A673 (cell line): ENCODE measurements at regions not wholly inside any gene's neighbourhood (a gene's known extent, or its start where the extent isn't known, plus 50 kb on each side); places are given as distances from the start of the nearest gene placed in this dataset.

Experiments used
- BruUV-seq: library from RNA; stranded (reverse); fragments of 400-500 nt; replicated peaks from 2 replicates; lab custom pipeline; 2021; lab: Mats Ljungman, UMichigan
- CTCF ChIA-PET: fragments of 300-600 bp; sonication (Branson Sonifier 250); formaldehyde crosslinking; loops from one replicate; lab custom pipeline; 2022; ENCODE audit warnings: antibody characterized with exemption; lab: Charles Lee
- POLR2A ChIA-PET: fragments of 300-600 bp; sonication (Branson Sonifier 250); formaldehyde crosslinking; loops from one replicate; lab custom pipeline; 2022; ENCODE audit warnings: antibody characterized with exemption; ENCODE audit not compliant: low non-redundant PET; lab: Charles Lee
- DNase-seq: peaks from one replicate; pipeline ENCODE4 v3.0.0-alpha.2; 2015; ENCODE audit warnings: low spot score
- H3K27ac ChIP-seq: fragments of 200-600 bp; sonication (generic); 2 replicates; pipeline ENCODE4 v1.5.1; 2016; ENCODE audit warnings: mixed run types, low read depth, mild to moderate bottlenecking, mixed read lengths, antibody characterized with exemption, low read length; ENCODE audit not compliant: poor library complexity, severe bottlenecking
- H3K27me3 ChIP-seq: fragments of 200-600 bp; sonication (generic); replicated peaks from 2 replicates; pipeline ENCODE4 v1.6.1; 2017; ENCODE audit warnings: mixed run types, low read depth, mild to moderate bottlenecking, mixed read lengths, antibody characterized with exemption, low read length; ENCODE audit not compliant: insufficient read depth, poor library complexity
- H3K36me3 ChIP-seq: fragments of 200-600 bp; sonication (generic); 2 replicates; pipeline ENCODE4 v1.6.1; 2016; ENCODE audit warnings: mixed run types, mild to moderate bottlenecking, mixed read lengths, antibody characterized with exemption, low read length; ENCODE audit not compliant: insufficient read depth, poor library complexity, severe bottlenecking
- H3K4me1 ChIP-seq: fragments of 200-600 bp; sonication (generic); 2 replicates; pipeline ENCODE4 v1.6.1; 2017; ENCODE audit warnings: mixed run types, mild to moderate bottlenecking, mixed read lengths, antibody characterized with exemption, low read length; ENCODE audit not compliant: insufficient read depth, poor library complexity, severe bottlenecking
- H3K4me3 ChIP-seq: fragments of 200-600 bp; sonication (generic); 2 replicates; pipeline ENCODE4 v1.5.1; 2016; ENCODE audit warnings: low read depth, mixed run types, mild to moderate bottlenecking, mixed read lengths, low read length; ENCODE audit not compliant: poor library complexity, severe bottlenecking
- H3K9me3 ChIP-seq: fragments of 200-600 bp; sonication (generic); 2 replicates; pipeline ENCODE4 v1.6.1; 2016; ENCODE audit warnings: mixed run types, low read depth, mild to moderate bottlenecking, mixed read lengths, antibody characterized with exemption, low read length; ENCODE audit not compliant: poor library complexity, severe bottlenecking
- CTCF ChIP-seq: fragments of 300-800, 200-600 bp; sonication (generic); conservative IDR thresholded peaks from 2 replicates; pipeline ENCODE4 v1.5.1; 2017; ENCODE audit warnings: low read depth, mild to moderate bottlenecking, antibody characterized with exemption, low read length, moderate library complexity, mixed read lengths
- EZH2 ChIP-seq: fragments of 200-600 bp; sonication (generic); IDR thresholded peaks from 2 replicates; pipeline ENCODE4 v1.6.1; 2017; ENCODE audit warnings: borderline replicate concordance, low read depth, mild to moderate bottlenecking, mixed read lengths, antibody characterized with exemption, low read length; ENCODE audit not compliant: poor library complexity, severe bottlenecking
- intact Hi-C: fragments of 100-400 bp; cut with micrococcal nuclease; formaldehyde crosslinking; loops from one replicate; pipeline ENCODE4 v1.10.0; 2022; ENCODE audit not compliant: unreplicated experiment

DNA sequence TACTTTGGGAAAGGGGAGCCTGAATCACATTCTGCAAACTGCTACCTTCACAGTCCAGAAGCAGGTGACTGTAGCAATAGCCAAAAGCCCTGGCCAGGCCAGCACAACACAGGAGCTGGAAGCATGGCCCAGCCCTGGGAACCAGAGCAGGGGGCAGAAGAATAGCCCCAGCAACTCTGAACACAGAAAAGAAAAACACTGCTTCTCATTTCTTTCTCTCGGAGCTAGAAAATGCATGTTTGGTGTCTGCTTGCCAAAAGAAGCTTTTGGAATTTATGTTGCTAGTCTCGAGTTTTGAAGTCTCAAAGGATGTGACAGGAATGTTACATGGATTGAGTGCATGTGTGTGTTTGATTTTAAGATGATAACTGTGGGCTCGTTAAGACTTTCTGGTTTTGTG lies 79.8 kb upstream of the SCAF8 start:
- Histone ChIP-seq H3K27me3 (no peaks in the 10 kb centered on the region), H3K27ac (no peak overlapping the region), H3K36me3 (no peaks in the 10 kb centered on the region), H3K9me3 (no peaks in the 10 kb centered on the region), H3K4me3 (no peak overlapping the region), H3K4me1 (no peaks in the 10 kb centered on the region)
- DNase-seq, result no peak
- CTCF ChIA-PET, result no interaction called here
- no TSS peak for BruUV-seq
- intact Hi-C loops, result no loop called here
- POLR2A ChIA-PET, result no interaction called here
- no peak for TF ChIP-seq EZH2
- TF ChIP-seq CTCF, result no peak

- BruUV-seq, result no TSS peak
- intact Hi-C loops, result no loop called here
- ChIA-PET CTCF (no interaction called here), POLR2A (no interaction called here)
- TF ChIP-seq EZH2 (no peak), CTCF (no peak)
- H3K9me3 ChIP-seq, result no peaks in the 10 kb centered on the region
- H3K27ac ChIP-seq, result no peak overlapping the region
- no peaks in the 10 kb centered on the region for H3K27me3 ChIP-seq
- H3K4me1 ChIP-seq, result no peaks in the 10 kb centered on the region
- no peak for DNase-seq
- H3K4me3 ChIP-seq, result no peak overlapping the region
- no peaks in the 10 kb centered on the region for H3K36me3 ChIP-seq
Measured at GRCh38 chr6:154653853-154654252, 79.4 kb upstream of the SCAF8 start.

DNA sequence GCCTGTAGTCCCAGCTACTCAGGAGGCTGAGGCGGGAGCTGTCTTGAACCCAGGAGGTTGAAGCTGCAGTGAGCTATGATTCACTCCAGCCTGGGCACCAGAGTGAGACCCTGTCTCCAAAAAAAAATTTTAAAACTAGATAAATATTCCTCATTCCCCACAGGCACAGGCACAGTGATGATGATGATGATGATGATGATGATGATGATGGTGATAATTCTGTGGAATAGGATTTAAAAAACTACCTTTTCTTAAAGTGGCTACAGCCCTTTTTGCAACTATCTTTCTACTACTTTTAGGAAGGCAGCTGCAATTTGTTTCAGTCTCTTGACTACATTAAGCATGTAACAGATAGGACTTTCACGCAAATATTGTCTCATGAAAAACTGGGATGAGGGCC lies 76.6 kb upstream of the SCAF8 start:
- intact Hi-C loops, result no loop called here
- CTCF ChIA-PET, result no interaction called here

More for the DNA sequence above, 76.6 kb upstream of the SCAF8 start:
- Histone ChIP-seq H3K36me3 (no peaks in the 10 kb centered on the region), H3K27ac (no peak overlapping the region), H3K27me3 (no peaks in the 10 kb centered on the region), H3K4me1 (peaks cover 5% of the 10 kb centered on the region), H3K9me3 (no peaks in the 10 kb centered on the region), H3K4me3 (no peak overlapping the region)
- POLR2A ChIA-PET, result no interaction called here
- no peak for TF ChIP-seq EZH2
- no peak for TF ChIP-seq CTCF
- no TSS peak for BruUV-seq
- DNase-seq, result no peak
